Body of pancreas (tissue), 4 donors: ENCODE measurements at regions not wholly inside any gene's neighbourhood (a gene's known extent, or its start where the extent isn't known, plus 50 kb on each side); places are given as distances from the start of the nearest gene placed in this dataset.

Experiments
- CTCF ChIP-seq, 7 experiments: fragments of 450-650 bp in 4 of 7; fragments of 200-600 bp in 3 of 7; sonication (generic) in 3 of 7; IDR thresholded peaks; one replicate each; pipeline ENCODE4 v1.5.1; 2016 to 2019; ENCODE audit warnings: antibody characterized with exemption in 7 of 7
- POLR2A ChIP-seq, 3 donors: fragments of 450-650 bp; IDR thresholded peaks; one replicate each; pipeline ENCODE4 v1.6.1; 2016; ENCODE audit warnings: antibody characterized with exemption in 3 of 3, mild to moderate bottlenecking in 2 of 3

DNA sequence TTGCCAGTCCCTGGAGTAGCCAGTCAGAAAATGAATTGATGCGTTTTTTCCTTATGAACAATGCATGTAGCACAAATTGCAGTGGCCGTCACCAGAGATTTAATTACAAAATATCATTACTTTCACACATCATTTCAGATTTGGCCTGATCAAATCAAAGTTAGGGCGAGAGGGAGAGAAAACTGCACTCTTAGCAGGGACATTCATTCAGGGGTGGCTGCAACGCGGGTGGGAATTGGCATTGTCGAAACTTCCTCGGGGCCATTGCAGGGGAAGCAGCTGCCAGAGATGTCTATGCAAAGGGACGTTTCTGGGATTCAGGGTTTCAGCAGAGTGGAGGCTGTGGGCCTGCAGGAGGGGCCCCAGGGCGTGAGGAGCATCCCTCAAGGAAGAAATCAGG lies 76.5 kb upstream of the TOP1 start:
- TF ChIP-seq POLR2A (IDR thresholded peaks at IDR 0.05) = no peak
- TF ChIP-seq CTCF (IDR thresholded peaks at IDR 0.05) = no peak
